Upper lobe of left lung (tissue), 4 donors: ENCODE measurements at regions not wholly inside any gene's neighbourhood (a gene's known extent, or its start where the extent isn't known, plus 50 kb on each side); places are given as distances from the start of the nearest gene placed in this dataset.

Experiments used
- CTCF ChIP-seq, 6 experiments: fragments of 450-650 bp in 4 of 6; fragments of 200-600 bp in 2 of 6; sonication (generic) in 2 of 6; IDR thresholded peaks; one replicate each; pipeline ENCODE4 v1.5.1; 2016 to 2019; ENCODE audit warnings: antibody characterized with exemption in 6 of 6
- EP300 ChIP-seq, 4 donors: sonication (generic); formaldehyde crosslinking; IDR thresholded peaks; one replicate each; pipeline ENCODE4 v1.5.1; 2017; ENCODE audit warnings: antibody characterized with exemption in 4 of 4, control low read depth in 2 of 4
- POLR2A ChIP-seq, 4 donors: fragments of 450-650 bp; IDR thresholded peaks; one replicate each; pipeline ENCODE4 v1.5.1; 2016 to 2017; ENCODE audit warnings: antibody characterized with exemption in 4 of 4, mild to moderate bottlenecking in 2 of 4
- POLR2AphosphoS5 ChIP-seq, 2 donors: sonication (generic); formaldehyde crosslinking; IDR thresholded peaks; one replicate each; pipeline ENCODE4 v1.5.1; 2017; ENCODE audit warnings: antibody characterized with exemption in 2 of 2

GRCh38 chr14:101066826-101067510 is 163.4 kb upstream of the RTL1 start:
- TF ChIP-seq POLR2AphosphoS5 (IDR thresholded peaks at IDR 0.05) (no peak), CTCF (IDR thresholded peaks at IDR 0.05) (no peak), POLR2A (IDR thresholded peaks at IDR 0.05) (no peak), EP300 (IDR thresholded peaks at IDR 0.05) (no peak)
